ENCODE measurements at regions not wholly inside any gene's neighbourhood (a gene's known extent, or its start where the extent isn't known, plus 50 kb on each side); places are given as distances from the start of the nearest gene placed in this dataset.

DNA sequence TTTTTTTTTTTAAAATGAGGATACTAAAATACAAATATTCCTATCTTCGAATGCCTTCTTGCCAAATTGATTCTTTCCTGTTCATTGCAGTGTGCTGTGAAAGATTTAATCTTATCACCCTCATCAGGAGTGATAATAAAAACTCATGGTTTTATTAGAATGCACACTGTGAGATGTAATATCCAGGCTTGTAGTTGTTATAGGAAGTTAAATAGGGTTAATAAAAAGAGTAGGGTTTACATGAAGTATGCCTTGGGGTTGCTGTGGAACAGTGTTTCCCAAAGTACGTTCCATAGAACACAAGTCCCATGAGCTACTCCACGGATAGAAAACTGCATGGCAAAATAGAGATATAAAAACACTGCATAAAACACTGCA is 191.9 kb downstream of the SPP2 start:
- no peak for DNase-seq
- in situ Hi-C loops (cut with MboI; ENCODE audit: low pct_unique_long_range_greater_than_20kb, low sequenced_read_pairs) = no loop called here

DNA sequence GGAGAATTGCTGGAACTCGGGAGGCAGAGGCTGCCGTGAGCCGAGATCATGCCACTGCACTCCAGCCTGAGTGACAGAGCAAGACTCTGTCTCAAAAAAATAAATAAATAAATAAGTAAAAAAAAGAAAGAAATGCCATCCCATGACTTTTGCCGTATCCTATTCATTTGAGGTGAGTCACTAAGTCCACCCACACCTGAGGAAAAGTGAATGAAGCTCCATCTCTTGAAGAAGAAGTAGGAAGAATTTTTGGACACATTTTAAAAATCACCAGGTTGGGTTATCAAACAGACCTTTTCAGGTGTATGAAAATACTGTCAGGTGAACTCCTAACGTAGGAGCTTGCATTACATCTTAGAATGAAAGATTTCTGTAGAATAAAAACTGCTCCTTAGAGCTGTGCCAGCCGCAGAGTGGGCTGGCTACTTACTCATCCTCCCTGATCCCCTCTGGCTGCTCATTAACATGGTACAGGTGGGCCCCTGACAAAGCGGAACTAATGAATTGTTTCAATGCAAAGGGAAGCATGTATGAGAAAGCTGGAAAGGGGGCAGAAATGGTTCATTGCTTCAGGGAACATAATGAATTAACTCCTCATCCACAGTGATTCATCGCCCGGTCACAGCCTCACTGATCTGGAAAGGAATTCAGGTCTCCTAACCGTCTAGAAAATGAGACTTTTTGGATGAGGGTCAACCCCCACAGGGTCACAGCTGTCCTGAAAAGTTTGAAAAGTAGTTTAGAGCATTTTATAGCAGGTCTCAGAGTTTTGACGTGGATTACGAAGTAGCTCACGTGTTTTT is 191.4 kb downstream of the SPP2 start:
- no peak for DNase-seq
- in situ Hi-C loops (cut with MboI; ENCODE audit: low pct_unique_long_range_greater_than_20kb, low sequenced_read_pairs) = no loop called here

DNA sequence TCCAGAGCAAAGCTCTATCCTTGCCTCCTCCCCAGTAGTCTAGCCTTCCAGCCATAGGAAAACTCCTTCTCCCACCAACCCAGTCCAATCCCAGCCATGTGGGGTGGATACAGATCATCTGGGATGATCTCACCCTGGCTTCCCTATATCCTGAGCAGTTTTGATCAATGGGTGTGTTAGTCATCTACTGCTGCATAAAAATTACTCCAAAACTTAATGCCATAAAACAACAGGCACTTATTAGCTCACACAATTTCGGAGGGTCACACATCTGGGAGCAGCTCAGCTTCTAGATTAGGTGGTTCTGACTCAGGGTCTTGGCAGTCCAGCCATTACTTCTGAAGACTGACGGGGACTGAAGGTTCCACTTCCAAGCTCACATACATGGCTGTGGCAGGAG is 190.4 kb downstream of the SPP2 start:
- in situ Hi-C loops (cut with MboI; ENCODE audit: low pct_unique_long_range_greater_than_20kb, low sequenced_read_pairs) = no loop called here
- no peak for DNase-seq

DNA sequence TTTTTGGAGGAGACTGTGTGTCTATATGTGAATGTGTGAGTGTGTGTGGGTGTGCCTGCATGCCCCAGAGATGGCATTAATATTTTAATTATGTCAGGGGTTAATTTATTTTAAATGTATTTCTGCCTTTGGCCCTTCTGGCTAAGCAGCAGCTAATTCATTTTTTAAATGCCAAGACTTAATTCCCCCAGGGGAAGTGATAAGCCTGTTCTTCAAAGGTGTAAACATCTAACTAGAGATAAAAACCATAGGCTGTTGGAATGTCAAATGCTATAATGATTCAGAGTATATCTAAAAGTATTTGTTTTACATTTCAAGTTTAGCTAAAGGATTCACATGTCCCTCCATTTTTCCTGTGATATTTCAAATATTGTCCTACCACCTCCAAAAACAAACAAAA is 184.7 kb downstream of the SPP2 start:
- in situ Hi-C loops (cut with MboI; ENCODE audit: low pct_unique_long_range_greater_than_20kb, low sequenced_read_pairs) = no loop called here
- no peak for DNase-seq

- in situ Hi-C loops (cut with MboI; ENCODE audit: low pct_unique_long_range_greater_than_20kb, low sequenced_read_pairs) = no loop called here
- no peak for DNase-seq
These were observed 181.0 kb downstream of the SPP2 start for GRCh38 chr2:234231460-234231859.

DNA sequence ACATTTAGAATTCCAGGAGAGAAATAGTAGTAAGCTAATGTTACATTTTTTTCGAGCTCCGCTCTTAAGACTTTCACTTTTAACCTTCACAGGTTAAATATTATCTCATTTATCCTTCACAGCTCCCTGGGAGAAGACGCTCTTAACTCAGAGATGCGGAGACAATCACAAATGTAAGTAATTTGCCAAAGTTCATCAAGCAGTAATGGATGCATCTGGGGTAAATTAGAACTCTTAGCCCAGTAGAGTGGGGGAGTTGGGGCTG is 168.5 kb downstream of the SPP2 start:
- DNase-seq = no peak
- in situ Hi-C loops (cut with MboI; ENCODE audit: low pct_unique_long_range_greater_than_20kb, low sequenced_read_pairs) = no loop called here

- no peak for DNase-seq
- in situ Hi-C loops (cut with MboI; ENCODE audit: low pct_unique_long_range_greater_than_20kb, low sequenced_read_pairs) = no loop called here
These were observed 168.0 kb downstream of the SPP2 start for GRCh38 chr2:234218266-234219045.

DNA sequence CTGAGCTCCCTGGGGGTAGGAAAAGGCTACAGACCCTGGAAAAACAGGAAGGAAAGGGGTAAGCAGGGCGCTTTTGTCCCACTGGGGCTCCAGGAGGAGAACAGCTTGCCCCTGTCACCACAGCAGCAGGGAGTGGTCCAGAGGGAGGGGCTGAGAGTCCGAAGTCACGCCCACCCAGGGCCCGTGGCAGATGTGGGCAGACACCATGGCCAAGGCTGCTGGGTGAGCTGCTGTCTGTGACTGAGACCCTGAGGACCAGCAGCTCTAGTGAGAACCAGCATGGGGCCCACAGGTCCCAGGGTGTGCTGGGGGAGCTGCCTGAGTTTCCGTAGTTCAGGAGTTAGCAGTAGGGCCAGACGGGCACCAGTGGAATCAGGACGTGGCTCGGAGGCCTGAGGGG is 162.0 kb downstream of the SPP2 start:
- in situ Hi-C loops (cut with MboI; ENCODE audit: low pct_unique_long_range_greater_than_20kb, low sequenced_read_pairs) = no loop called here
- DNase-seq = no peak

DNA sequence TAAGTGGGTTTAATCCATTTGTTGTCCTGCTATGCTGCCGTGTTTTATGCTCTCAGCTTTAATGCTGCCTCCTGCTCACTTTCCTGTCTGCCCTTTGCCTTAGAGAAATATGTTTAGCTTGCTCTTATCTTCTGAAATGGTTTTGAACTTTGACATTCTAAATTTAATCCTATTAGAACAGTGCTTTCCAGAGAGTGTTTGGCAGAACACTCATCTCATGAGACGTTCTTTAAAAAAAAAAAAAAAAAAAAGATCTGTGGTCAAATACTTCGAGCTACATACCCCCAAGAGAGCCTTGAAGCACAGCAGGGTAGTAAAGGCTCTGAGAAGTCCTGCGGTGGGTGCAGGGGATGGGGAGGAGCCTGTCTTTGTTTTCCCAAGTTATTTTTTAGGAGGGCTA is 161.3 kb downstream of the SPP2 start:
- in situ Hi-C loops (cut with MboI; ENCODE audit: low pct_unique_long_range_greater_than_20kb, low sequenced_read_pairs) = no loop called here

DNA sequence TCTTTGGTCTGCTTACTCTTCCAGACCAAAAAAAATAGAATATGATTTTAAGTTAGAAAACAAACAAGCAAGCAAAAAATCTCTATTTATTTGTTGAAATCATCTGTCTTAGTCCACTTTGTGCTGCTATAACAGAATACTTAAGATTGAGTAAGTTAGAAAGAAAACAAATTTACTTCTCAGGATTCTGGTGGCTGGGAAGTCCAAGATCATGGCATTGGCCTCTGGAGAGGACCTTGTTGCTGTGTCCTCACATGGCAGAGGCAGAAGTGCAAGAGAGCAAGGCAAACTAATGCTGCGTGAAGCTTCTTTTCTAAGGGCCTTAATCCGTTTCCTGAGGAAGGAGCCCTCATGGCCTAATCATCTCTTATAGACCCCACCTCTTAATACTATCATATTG is 156.2 kb downstream of the SPP2 start:
- in situ Hi-C loops (cut with MboI; ENCODE audit: low pct_unique_long_range_greater_than_20kb, low sequenced_read_pairs) = no loop called here
- no peak for DNase-seq

More for the DNA sequence above, 161.3 kb downstream of the SPP2 start:
- no peak for DNase-seq

- in situ Hi-C loops (cut with MboI; ENCODE audit: low pct_unique_long_range_greater_than_20kb, low sequenced_read_pairs) = no loop called here
- no peak for DNase-seq
These were observed 154.0 kb downstream of the SPP2 start for GRCh38 chr2:234204480-234204879.

DNA sequence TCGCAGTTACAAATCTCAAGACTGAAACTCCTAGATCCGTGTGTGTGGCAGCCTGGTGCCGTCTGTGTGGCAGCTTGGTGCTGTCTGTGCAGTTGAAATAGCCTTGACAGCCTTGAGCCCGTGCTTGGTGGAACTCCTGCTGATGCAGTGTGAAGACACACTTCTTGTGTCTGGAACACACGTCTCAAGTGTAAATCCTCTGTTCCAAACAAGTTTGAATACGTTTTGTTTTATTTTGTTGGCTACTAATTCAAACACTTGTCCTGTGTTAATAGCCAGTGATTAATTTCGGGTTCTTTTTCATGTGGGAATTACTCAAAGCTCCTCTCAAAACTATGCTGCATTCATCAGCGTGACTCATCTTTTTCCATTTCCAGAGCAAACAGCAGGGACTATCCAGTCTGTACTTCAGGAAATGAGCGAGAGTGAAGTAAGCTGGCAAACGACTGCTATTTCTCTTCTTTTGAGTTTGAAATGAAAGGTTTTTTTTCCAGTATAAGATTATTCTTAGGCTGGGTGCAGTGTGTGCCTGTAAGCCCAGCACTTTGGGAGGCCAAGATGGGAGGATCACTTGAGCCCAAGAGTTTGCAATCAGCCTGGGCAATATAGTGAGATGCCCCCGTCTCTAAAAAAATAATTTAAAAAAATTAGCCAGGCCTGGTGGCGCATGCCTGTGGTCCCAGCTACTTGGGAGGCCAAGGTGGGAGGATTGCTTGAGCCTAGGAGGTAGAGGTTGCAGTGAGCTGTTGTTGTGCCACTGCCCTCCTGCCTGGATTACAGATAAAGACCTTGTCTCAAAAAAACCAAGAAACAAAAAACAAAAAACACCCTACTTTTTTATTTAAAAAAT is 152.9 kb downstream of the SPP2 start:
- DNase-seq = no peak
- in situ Hi-C loops (cut with MboI; ENCODE audit: low pct_unique_long_range_greater_than_20kb, low sequenced_read_pairs) = no loop called here

- no peak for DNase-seq
- in situ Hi-C loops (cut with MboI; ENCODE audit: low pct_unique_long_range_greater_than_20kb, low sequenced_read_pairs) = no loop called here
These were observed 152.1 kb downstream of the SPP2 start for GRCh38 chr2:234202601-234203000.

DNA sequence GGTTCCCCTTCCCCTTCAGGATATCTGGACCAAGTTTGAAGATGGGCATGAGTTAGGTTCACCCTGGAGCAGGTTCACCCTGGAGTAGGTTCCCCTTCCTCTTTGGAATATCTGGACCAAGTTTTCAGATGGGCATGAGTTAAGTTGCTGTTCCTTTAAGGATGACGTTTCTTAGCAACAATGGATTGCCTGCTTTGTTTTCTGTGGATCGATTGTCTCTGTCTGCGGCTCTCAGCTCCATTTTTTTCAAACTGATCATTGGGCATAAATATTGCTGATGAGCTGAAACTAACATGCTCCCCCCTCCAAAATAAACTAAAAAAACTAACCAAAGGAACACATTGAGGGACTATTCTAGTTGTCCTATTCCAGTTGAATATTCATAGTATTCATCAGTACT is 149.5 kb downstream of the SPP2 start:
- DNase-seq = no peak
- in situ Hi-C loops (cut with MboI; ENCODE audit: low pct_unique_long_range_greater_than_20kb, low sequenced_read_pairs) = no loop called here

DNA sequence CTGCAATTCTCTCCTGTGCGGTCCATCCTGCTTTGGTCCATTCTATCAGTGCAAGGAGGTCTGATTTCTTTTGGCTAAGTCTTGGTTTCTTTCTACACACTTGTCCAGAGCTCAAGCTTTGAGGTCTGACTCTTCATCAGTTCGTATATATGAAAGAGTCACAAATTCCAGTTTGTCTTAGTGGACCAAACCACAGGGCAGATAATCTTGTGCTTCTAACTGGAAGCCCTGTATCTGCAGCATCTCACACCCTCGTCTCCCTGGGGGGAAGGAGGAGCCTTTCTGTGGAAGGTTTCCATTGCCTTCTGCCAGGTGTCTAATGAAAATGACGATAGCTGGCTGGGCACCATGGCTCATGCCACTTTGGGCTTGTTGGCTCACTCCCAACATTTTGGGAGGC is 148.5 kb downstream of the SPP2 start:
- in situ Hi-C loops (cut with MboI; ENCODE audit: low pct_unique_long_range_greater_than_20kb, low sequenced_read_pairs) = no loop called here
- DNase-seq = no peak

- in situ Hi-C loops (cut with MboI; ENCODE audit: low pct_unique_long_range_greater_than_20kb, low sequenced_read_pairs) = no loop called here
- no peak for DNase-seq
These were observed 145.0 kb downstream of the SPP2 start for GRCh38 chr2:234195516-234195915.

GRCh38 chr2:234193977-234194563 is 143.6 kb downstream of the SPP2 start:
- DNase-seq = no peak
- in situ Hi-C loops (cut with MboI; ENCODE audit: low pct_unique_long_range_greater_than_20kb, low sequenced_read_pairs) = no loop called here

GRCh38 chr2:234191819-234192407 is 141.4 kb downstream of the SPP2 start:
- in situ Hi-C loops (cut with MboI; ENCODE audit: low pct_unique_long_range_greater_than_20kb, low sequenced_read_pairs) = no loop called here
- DNase-seq = no peak

DNA sequence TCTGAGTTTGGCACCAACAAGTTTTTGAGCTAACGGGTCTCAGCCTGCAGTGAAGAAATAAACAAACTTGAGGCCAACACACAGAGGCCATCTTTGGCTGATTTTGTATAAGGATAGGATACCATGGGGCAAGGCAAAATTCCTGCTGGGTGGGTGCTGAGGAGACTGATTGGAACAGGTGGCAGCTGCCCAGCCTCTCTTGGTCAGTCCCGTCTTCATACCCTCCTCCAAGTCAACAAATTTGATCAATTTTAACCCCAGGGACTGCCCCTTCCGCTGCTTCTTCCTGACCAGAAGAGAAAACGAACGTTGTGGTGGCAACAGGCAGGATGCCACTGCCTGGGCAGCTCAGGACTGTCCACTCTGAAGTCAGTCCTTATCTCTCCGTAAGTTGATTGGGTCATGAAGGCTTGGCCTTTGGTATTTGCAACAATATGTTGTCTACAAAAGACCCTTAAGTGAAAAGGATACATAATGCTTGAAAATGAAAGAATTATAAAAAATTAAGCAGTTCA is 139.3 kb downstream of the SPP2 start:
- in situ Hi-C loops (cut with MboI; ENCODE audit: low pct_unique_long_range_greater_than_20kb, low sequenced_read_pairs) = no loop called here
- DNase-seq = no peak

All from KBM-7 (cell line).